AG09319 (cell line): ENCODE measurements at regions not wholly inside any gene's neighbourhood (a gene's known extent, or its start where the extent isn't known, plus 50 kb on each side); places are given as distances from the start of the nearest gene placed in this dataset.

Source experiments
- DNase-seq: peaks from one replicate; pipeline ENCODE4 v3.0.0-alpha.2; 2010; ENCODE audit warnings: low read depth; ENCODE audit errors: extremely low read depth
- TF ChIP-seq, protein P1 (sequence below): IDR thresholded peaks from 2 replicates; pipeline ENCODE4 v1.5.1; 2011; ENCODE audit warnings: low read depth, mild to moderate bottlenecking, inconsistent platforms, low read length, moderate library complexity

GRCh38 chr9:113764572-113764971, 111.5 kb upstream of the ZNF618 start:
- DNase-seq, result no peak
- TF ChIP-seq, protein P1, sequence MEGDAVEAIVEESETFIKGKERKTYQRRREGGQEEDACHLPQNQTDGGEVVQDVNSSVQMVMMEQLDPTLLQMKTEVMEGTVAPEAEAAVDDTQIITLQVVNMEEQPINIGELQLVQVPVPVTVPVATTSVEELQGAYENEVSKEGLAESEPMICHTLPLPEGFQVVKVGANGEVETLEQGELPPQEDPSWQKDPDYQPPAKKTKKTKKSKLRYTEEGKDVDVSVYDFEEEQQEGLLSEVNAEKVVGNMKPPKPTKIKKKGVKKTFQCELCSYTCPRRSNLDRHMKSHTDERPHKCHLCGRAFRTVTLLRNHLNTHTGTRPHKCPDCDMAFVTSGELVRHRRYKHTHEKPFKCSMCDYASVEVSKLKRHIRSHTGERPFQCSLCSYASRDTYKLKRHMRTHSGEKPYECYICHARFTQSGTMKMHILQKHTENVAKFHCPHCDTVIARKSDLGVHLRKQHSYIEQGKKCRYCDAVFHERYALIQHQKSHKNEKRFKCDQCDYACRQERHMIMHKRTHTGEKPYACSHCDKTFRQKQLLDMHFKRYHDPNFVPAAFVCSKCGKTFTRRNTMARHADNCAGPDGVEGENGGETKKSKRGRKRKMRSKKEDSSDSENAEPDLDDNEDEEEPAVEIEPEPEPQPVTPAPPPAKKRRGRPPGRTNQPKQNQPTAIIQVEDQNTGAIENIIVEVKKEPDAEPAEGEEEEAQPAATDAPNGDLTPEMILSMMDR, result no peak

DNA sequence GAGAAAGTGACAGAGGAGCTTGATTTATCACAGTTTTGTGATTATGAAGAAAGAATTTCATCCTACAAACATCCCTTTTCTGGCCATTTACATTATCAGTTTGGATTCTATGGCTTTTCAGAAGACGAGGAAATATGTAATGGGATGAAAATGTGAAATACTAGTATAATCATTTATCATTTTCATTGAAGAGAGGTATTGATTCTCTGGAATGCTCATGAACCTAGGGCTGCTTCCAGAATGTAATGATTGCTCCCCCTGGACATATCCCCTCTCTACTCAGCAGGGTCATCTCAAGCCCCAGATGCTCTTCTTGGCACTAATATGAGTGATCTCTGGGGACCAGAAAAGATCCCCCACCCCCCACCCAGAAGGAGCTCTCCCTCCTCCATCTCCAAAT, 106.7 kb upstream of the ZNF618 start:
- TF ChIP-seq, protein P1, result no peak
- no peak for DNase-seq

- DNase-seq, result no peak
- TF ChIP-seq, protein P1, result no peak
Measured at GRCh38 chr9:113770396-113770795, 105.7 kb upstream of the ZNF618 start.

DNA sequence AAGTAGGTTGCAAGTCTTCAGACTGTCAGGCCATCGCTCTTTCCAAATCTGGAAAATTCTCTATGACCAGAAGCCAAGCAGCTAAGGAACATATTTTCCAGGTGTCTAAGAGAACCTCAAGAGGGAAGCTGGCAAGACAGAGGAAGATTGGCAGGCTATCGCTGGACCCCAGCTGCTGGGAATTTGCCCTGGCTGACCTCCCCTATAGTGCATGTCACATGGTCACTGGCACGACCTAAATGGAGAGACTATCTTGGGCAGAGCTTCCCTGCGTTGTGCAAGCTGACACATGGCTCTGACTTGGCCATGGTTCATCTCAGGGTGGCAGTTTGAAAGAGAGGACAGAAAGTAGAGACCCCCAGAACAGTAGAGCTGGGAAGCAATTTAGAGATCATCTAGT, 104.9 kb upstream of the ZNF618 start:
- TF ChIP-seq, protein P1, result no peak

GRCh38 chr9:113772121-113772810, 103.8 kb upstream of the ZNF618 start:
- peak; percentile 27 for DNase-seq
- TF ChIP-seq, protein P1, result no peak

More for the DNA sequence above, 104.9 kb upstream of the ZNF618 start:
- DNase-seq, result no peak

DNA sequence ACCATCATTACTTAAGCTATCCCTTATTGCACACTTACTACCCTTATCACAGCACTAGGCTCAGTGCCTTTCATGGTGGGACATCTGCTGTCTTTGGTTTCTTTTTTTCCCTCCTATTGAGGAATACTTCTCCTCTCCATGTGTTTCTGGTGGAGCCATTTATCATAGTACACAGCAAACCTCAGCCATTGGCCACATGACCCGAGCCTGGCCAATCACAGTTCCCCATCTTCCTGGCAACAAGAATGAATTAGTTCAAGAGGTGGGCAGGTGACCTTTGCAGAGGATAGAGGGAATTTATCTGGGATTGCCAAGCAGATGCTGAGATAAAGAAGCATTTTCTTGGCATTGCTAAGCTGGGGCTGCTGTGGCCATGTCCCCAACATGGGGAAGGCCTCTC, 101.1 kb upstream of the ZNF618 start:
- TF ChIP-seq, protein P1, result no peak
- no peak for DNase-seq

- TF ChIP-seq, protein P1, result no peak
- DNase-seq, result no peak
Measured at GRCh38 chr9:113775749-113776148, 100.4 kb upstream of the ZNF618 start.
